ENCODE measurements at regions not wholly inside any gene's neighbourhood (a gene's known extent, or its start where the extent isn't known, plus 50 kb on each side); places are given as distances from the start of the nearest gene placed in this dataset.

- H3K4me2 ChIP-seq (ENCODE audit: unreplicated experiment), result no peak overlapping the region
- H3K27me3 ChIP-seq (replicated peaks; ENCODE audit: insufficient read depth), result peaks cover 50% of the 10 kb centered on the region
- no peaks in the 10 kb centered on the region for H3K79me2 ChIP-seq (ENCODE audit: insufficient read depth)
- 0 out of 2 replicates have a peak, but pooled peaks cover 6% of the 10 kb centered on the region for H3F3A ChIP-seq (ENCODE audit: insufficient read depth)
- DNase-seq, result no peak
- in situ Hi-C loops (cut with MboI), result no loop called here
- TF ChIP-seq EZH2phosphoT487 (IDR thresholded peaks at IDR 0.05; ENCODE audit: insufficient read depth, low read depth) (no peak), EZH2 (IDR thresholded peaks at IDR 0.05; ENCODE audit: insufficient read depth, poor library complexity, severe bottlenecking) (no peak)
- H3K9ac ChIP-seq, result no peak overlapping the region
- H3K4me3 ChIP-seq, result no peak overlapping the region
- H3K9me2 ChIP-seq (ENCODE audit: insufficient read depth), result no peaks in the 10 kb centered on the region
- H3K4me1 ChIP-seq (ENCODE audit: insufficient read depth), result peaks cover 22% of the 10 kb centered on the region
- no peak overlapping the region for H3K27ac ChIP-seq
- H3K36me3 ChIP-seq (ENCODE audit: low read depth), result no peaks in the 10 kb centered on the region
- no peaks in the 10 kb centered on the region for H3K9me3 ChIP-seq (ENCODE audit: low read depth)
- WGBS, 2 experiments (ENCODE audit: low coverage in 1 of 2, low lambda C conversion rate in 2 of 2, missing lambda C conversion rate in 2 of 2), result 84 to 91% methylated on average over 1 of the region's 1 CpG
- H2AFZ ChIP-seq, result no peak overlapping the region
- no peaks in the 10 kb centered on the region for H4K20me1 ChIP-seq (ENCODE audit: insufficient read depth)
These were observed 135.5 kb upstream of the SPACA1 start for GRCh38 chr6:87912102-87912501.

- no peak for TF ChIP-seq EZH2phosphoT487 (IDR thresholded peaks at IDR 0.05; ENCODE audit: insufficient read depth, low read depth)
- no peak for TF ChIP-seq EZH2 (IDR thresholded peaks at IDR 0.05; ENCODE audit: insufficient read depth, poor library complexity, severe bottlenecking)
- peaks cover 23% of the 10 kb centered on the region for H3K4me1 ChIP-seq (ENCODE audit: insufficient read depth)
- no peak overlapping the region for H3K4me2 ChIP-seq (ENCODE audit: unreplicated experiment)
- H3K79me2 ChIP-seq (ENCODE audit: insufficient read depth), result no peaks in the 10 kb centered on the region
- no peak overlapping the region for H3K4me3 ChIP-seq
- H3K9me2 ChIP-seq (ENCODE audit: insufficient read depth), result no peaks in the 10 kb centered on the region
- H3K27ac ChIP-seq, result no peak overlapping the region
- WGBS, 2 experiments (ENCODE audit: low coverage in 1 of 2, low lambda C conversion rate in 2 of 2, missing lambda C conversion rate in 2 of 2), result 23 to 38% methylated on average over 8 of the region's 8 CpGs
- no peaks in the 10 kb centered on the region for H3K36me3 ChIP-seq (ENCODE audit: low read depth)
- H2AFZ ChIP-seq, result no peak overlapping the region
- no peaks in the 10 kb centered on the region for H4K20me1 ChIP-seq (ENCODE audit: insufficient read depth)
- in situ Hi-C loops (cut with MboI), result no loop called here
- peaks cover 54% of the 10 kb centered on the region for H3K27me3 ChIP-seq (replicated peaks; ENCODE audit: insufficient read depth)
- H3F3A ChIP-seq (ENCODE audit: insufficient read depth), result 0 out of 2 replicates have a peak, but pooled peaks cover 6% of the 10 kb centered on the region
- no peaks in the 10 kb centered on the region for H3K9me3 ChIP-seq (ENCODE audit: low read depth)
- DNase-seq, result peak; percentile 86
- no peak overlapping the region for H3K9ac ChIP-seq
These were observed 137.8 kb upstream of the SPACA1 start for GRCh38 chr6:87909849-87910248.

GRCh38 chr6:87908978-87909811 is 138.4 kb upstream of the SPACA1 start:
- no peaks in the 10 kb centered on the region for H3K9me3 ChIP-seq (ENCODE audit: low read depth)
- no peaks in the 10 kb centered on the region for H3K9me2 ChIP-seq (ENCODE audit: insufficient read depth)
- no peak overlapping the region for H3K4me3 ChIP-seq
- no peaks in the 10 kb centered on the region for H3K79me2 ChIP-seq (ENCODE audit: insufficient read depth)
- peak; percentile 7 for DNase-seq
- no peak for TF ChIP-seq EZH2 (IDR thresholded peaks at IDR 0.05; ENCODE audit: insufficient read depth, poor library complexity, severe bottlenecking)
- no peak for TF ChIP-seq EZH2phosphoT487 (IDR thresholded peaks at IDR 0.05; ENCODE audit: insufficient read depth, low read depth)
- 0 out of 2 replicates have a peak, but pooled peaks cover 6% of the 10 kb centered on the region for H3F3A ChIP-seq (ENCODE audit: insufficient read depth)
- H3K27me3 ChIP-seq (replicated peaks; ENCODE audit: insufficient read depth), result peaks cover 61% of the 10 kb centered on the region
- no peaks in the 10 kb centered on the region for H3K36me3 ChIP-seq (ENCODE audit: low read depth)
- H4K20me1 ChIP-seq (ENCODE audit: insufficient read depth), result no peaks in the 10 kb centered on the region
- no peak overlapping the region for H3K9ac ChIP-seq
- H3K4me2 ChIP-seq (ENCODE audit: unreplicated experiment), result no peak overlapping the region
- 63 to 72% methylated on average over 6 of the region's 6 CpGs for WGBS, 2 experiments (ENCODE audit: low coverage in 1 of 2, low lambda C conversion rate in 2 of 2, missing lambda C conversion rate in 2 of 2)
- in situ Hi-C loops (cut with MboI), result no loop called here
- peaks cover 23% of the 10 kb centered on the region for H3K4me1 ChIP-seq (ENCODE audit: insufficient read depth)
- H3K27ac ChIP-seq, result no peak overlapping the region
- H2AFZ ChIP-seq, result no peak overlapping the region

GRCh38 chr6:87907521-87907920 is 140.1 kb upstream of the SPACA1 start:
- Histone ChIP-seq H2AFZ (no peak overlapping the region), H3K4me1 (ENCODE audit: insufficient read depth) (peaks cover 23% of the 10 kb centered on the region), H3K27me3 (replicated peaks; ENCODE audit: insufficient read depth) (peaks cover 69% of the 10 kb centered on the region), H3K4me3 (no peak overlapping the region), H3K9me3 (ENCODE audit: low read depth) (no peaks in the 10 kb centered on the region), H3K4me2 (ENCODE audit: unreplicated experiment) (peak overlapping the region; percentile 43), H3K79me2 (ENCODE audit: insufficient read depth) (no peaks in the 10 kb centered on the region), H3K9me2 (ENCODE audit: insufficient read depth) (no peaks in the 10 kb centered on the region), H3F3A (ENCODE audit: insufficient read depth) (0 out of 2 replicates have a peak, but pooled peaks cover 6% of the 10 kb centered on the region), H3K27ac (no peak overlapping the region), H3K9ac (no peak overlapping the region), H3K36me3 (ENCODE audit: low read depth) (no peaks in the 10 kb centered on the region), H4K20me1 (ENCODE audit: insufficient read depth) (no peaks in the 10 kb centered on the region)
- TF ChIP-seq EZH2 (IDR thresholded peaks at IDR 0.05; ENCODE audit: insufficient read depth, poor library complexity, severe bottlenecking) (no peak), EZH2phosphoT487 (IDR thresholded peaks at IDR 0.05; ENCODE audit: insufficient read depth, low read depth) (peak; percentile 96)
- in situ Hi-C loops (cut with MboI), result no loop called here
- 23% methylated on average over 2 of the region's 2 CpGs for WGBS, 2 experiments (ENCODE audit: low coverage in 1 of 2, low lambda C conversion rate in 2 of 2, missing lambda C conversion rate in 2 of 2)
- peak; percentile 77 for DNase-seq

Data from GM23248 (cell line).